Neuronal stem cell (in vitro differentiated cells): ENCODE measurements at regions not wholly inside any gene's neighbourhood (a gene's known extent, or its start where the extent isn't known, plus 50 kb on each side); places are given as distances from the start of the nearest gene placed in this dataset.
"Not testable (repeated sequence)": the region's sequence is repeated elsewhere in the genome, so short reads cannot be mapped to it uniquely, and the experiment has no call there.

Source experiments
- DNase-seq: peaks from one replicate; pipeline ENCODE4 v3.0.0-alpha.2; 2013; ENCODE audit warnings: low spot score
- H2AFZ ChIP-seq: one replicate; pipeline ENCODE4 v1.6.1; 2013; ENCODE audit warnings: mild to moderate bottlenecking, low read length, inconsistent platforms
- H2AK5ac ChIP-seq: 2 replicates; pipeline ENCODE4 v1.6.1; 2013; ENCODE audit warnings: low read depth, mild to moderate bottlenecking, inconsistent platforms, low read length, moderate library complexity, mixed read lengths
- H2BK120ac ChIP-seq: 2 replicates; pipeline ENCODE4 v1.6.1; 2013; ENCODE audit warnings: low read depth, mild to moderate bottlenecking, inconsistent platforms, low read length, moderate library complexity, mixed read lengths
- H2BK12ac ChIP-seq: one replicate; pipeline ENCODE4 v1.6.1; 2013; ENCODE audit warnings: low read length, inconsistent platforms
- H2BK15ac ChIP-seq: 2 replicates; pipeline ENCODE4 v1.6.1; 2013; ENCODE audit warnings: mild to moderate bottlenecking, low read length, inconsistent platforms, mixed read lengths
- H2BK5ac ChIP-seq: one replicate; pipeline ENCODE4 v1.6.1; 2013; ENCODE audit warnings: inconsistent platforms, mild to moderate bottlenecking, low read length, moderate library complexity
- H3K14ac ChIP-seq: one replicate; pipeline ENCODE4 v1.6.1; 2013; ENCODE audit warnings: low read length, inconsistent platforms
- H3K18ac ChIP-seq: 2 replicates; pipeline ENCODE4 v1.6.1; 2013; ENCODE audit warnings: low read length, inconsistent platforms
- H3K23ac ChIP-seq: 2 replicates; pipeline ENCODE4 v1.6.1; 2013; ENCODE audit warnings: low read depth, mild to moderate bottlenecking, mixed read lengths, low read length, inconsistent platforms; ENCODE audit not compliant: poor library complexity
- H3K27ac ChIP-seq: replicated peaks from 3 replicates; pipeline ENCODE4 v1.5.1; 2013; ENCODE audit warnings: low read length, inconsistent platforms
- H3K27me3 ChIP-seq, 3 experiments: 2 replicates each; pipeline ENCODE4 v1.6.1; 2013; ENCODE audit warnings: low read length in 3 of 3, mild to moderate bottlenecking in 2 of 3, inconsistent platforms in 1 of 3, low read depth in 1 of 3, mixed read lengths in 1 of 3, moderate library complexity in 1 of 3; ENCODE audit not compliant: control insufficient read depth in 3 of 3, insufficient read depth in 3 of 3
- H3K36me3 ChIP-seq, 2 donors: replicated peaks in 1 of 2; 2 replicates each; pipeline ENCODE4 v1.6.1; 2013; ENCODE audit warnings: low read length in 2 of 2; ENCODE audit not compliant: control insufficient read depth in 2 of 2, insufficient read depth in 2 of 2
- H3K4ac ChIP-seq: 2 replicates; pipeline ENCODE4 v1.6.1; 2013; ENCODE audit warnings: inconsistent platforms, mild to moderate bottlenecking, low read length, moderate library complexity
- H3K4me1 ChIP-seq, 2 donors: 1 replicate in 1 of 2; 2 replicates in 1 of 2; pipeline ENCODE4 v1.6.1; 2013; ENCODE audit warnings: low read length in 2 of 2, low read depth in 1 of 2; ENCODE audit not compliant: control insufficient read depth in 2 of 2, insufficient read depth in 1 of 2
- H3K4me2 ChIP-seq: one replicate; pipeline ENCODE4 v1.6.1; 2013; ENCODE audit warnings: mild to moderate bottlenecking, low read length, inconsistent platforms; ENCODE audit not compliant: insufficient read depth, poor library complexity, severe bottlenecking
- H3K4me3 ChIP-seq, 2 donors: 2 replicates each; pipeline ENCODE4 v1.5.1; 2013; ENCODE audit warnings: low read length in 2 of 2, mild to moderate bottlenecking in 2 of 2, inconsistent platforms in 1 of 2, moderate library complexity in 1 of 2
- H3K79me1 ChIP-seq: one replicate; pipeline ENCODE4 v1.6.1; 2013; ENCODE audit warnings: low read depth, mild to moderate bottlenecking, inconsistent platforms, low read length, moderate library complexity
- H3K9ac ChIP-seq: one replicate; pipeline ENCODE4 v1.6.1; 2013; ENCODE audit warnings: mild to moderate bottlenecking, low read depth, low read length, inconsistent platforms; ENCODE audit not compliant: poor library complexity
- H3K9me3 ChIP-seq, 2 donors: replicated peaks in 1 of 2; 2 replicates each; pipeline versions ENCODE3 to v1.6.1; 2013; ENCODE audit warnings: low read length in 2 of 2, mild to moderate bottlenecking in 2 of 2, inconsistent platforms in 1 of 2, low read depth in 1 of 2, mixed read lengths in 1 of 2, moderate library complexity in 1 of 2; ENCODE audit not compliant: control insufficient read depth in 2 of 2, insufficient read depth in 1 of 2
- H4K8ac ChIP-seq: one replicate; pipeline ENCODE4 v1.6.1; 2013; ENCODE audit warnings: low read depth, mild to moderate bottlenecking, inconsistent platforms, low read length, moderate library complexity
- H4K91ac ChIP-seq: one replicate; pipeline ENCODE4 v1.6.1; 2013; ENCODE audit warnings: low read length, low read depth, mild to moderate bottlenecking, inconsistent platforms; ENCODE audit not compliant: poor library complexity
- WGBS, 2 donors: extraction: QIAGEN DNeasy Blood & Tissue Kit; methylation state at CpG; one replicate each; pipeline ENCODE4 v1.1.7; 2013; ENCODE audit warnings: missing lambda C conversion rate in 2 of 2, mixed read lengths in 1 of 2; ENCODE audit not compliant: insufficient read length in 2 of 2, insufficient replicate concordance in 1 of 2; ENCODE audit errors: extremely low coverage in 2 of 2; 5-methylcytosine and 5-hydroxymethylcytosine counted together

DNA sequence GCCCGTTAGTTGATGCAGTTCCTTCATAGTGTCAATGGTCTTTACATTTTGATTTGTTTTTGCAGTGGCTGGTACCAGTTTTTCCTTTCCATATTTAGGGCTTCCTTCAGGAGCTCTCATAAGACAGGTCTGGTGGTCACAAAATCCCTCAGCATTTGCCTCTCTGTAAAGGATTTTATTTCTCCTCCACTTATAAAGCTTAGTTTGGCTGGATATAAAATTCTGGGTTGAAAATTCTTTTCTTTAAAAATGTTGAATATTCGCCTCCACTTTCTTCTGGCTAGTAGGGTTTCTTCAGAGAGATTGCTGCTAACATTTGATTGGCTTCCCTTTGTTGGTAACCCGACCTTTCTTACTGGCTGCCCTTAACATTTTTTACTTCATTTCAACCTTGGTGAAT lies 260.9 kb downstream of the FOXG1 start:
- WGBS, 2 donors = no CpG with 5 or more reads among the region's 3 CpGs
- H2BK15ac ChIP-seq, H3K4me3 ChIP-seq, H2BK12ac ChIP-seq, H3K27me3 ChIP-seq, H3K23ac ChIP-seq, H3K4me2 ChIP-seq, H2AK5ac ChIP-seq, H2BK5ac ChIP-seq, H3K79me1 ChIP-seq, H2AFZ ChIP-seq, H3K27ac ChIP-seq, H3K9ac ChIP-seq, H3K14ac ChIP-seq, DNase-seq, H2BK120ac ChIP-seq, H4K91ac ChIP-seq, H4K8ac ChIP-seq, H3K4ac ChIP-seq, H3K4me1 ChIP-seq, H3K36me3 ChIP-seq, H3K18ac ChIP-seq, H3K9me3 ChIP-seq: not testable (repeated sequence)

DNA sequence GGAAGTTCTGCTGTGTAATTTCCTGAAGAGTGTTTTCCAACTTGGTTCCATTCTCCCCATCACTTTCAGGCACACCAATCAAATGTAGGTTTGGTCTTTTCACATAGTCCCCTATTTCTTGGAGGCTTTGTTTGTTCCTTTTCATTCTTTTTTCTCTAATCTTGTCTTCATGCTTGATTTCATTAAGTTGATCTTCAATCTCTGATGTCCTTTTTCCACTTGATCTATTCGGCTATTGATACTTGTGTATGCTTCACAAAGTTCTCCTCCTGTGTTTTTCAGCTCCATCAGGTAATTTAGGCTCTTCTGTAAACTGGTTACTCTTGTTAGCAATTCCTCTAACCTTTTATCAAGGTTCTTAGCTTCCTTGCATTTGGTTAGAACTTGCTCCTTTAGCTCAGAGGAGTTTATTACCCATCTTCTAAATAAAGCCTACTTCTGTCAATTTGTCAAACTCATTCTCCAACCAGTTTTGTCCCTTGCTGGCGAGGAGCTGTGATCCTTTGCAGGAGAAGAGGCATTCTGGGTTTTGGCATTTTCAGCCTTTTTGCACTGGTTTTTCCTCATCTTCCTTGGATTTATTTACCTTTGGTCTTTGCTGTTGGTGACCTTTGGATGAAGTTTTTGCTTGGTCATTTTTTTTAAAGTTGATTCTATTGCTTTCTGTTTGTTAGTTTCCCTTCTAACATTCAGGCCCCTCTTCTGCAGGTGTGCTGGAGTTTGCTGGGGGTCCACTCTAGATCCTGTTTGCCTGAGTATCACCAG lies 261.5 kb downstream of the FOXG1 start:
- H2BK120ac ChIP-seq, H3K27me3 ChIP-seq, H3K14ac ChIP-seq, DNase-seq, H3K4me3 ChIP-seq, H3K23ac ChIP-seq, H3K79me1 ChIP-seq, H3K36me3 ChIP-seq, H3K4me2 ChIP-seq, H3K9ac ChIP-seq, H3K4ac ChIP-seq, H2BK5ac ChIP-seq, H3K9me3 ChIP-seq, H4K91ac ChIP-seq, H4K8ac ChIP-seq, H3K4me1 ChIP-seq, H2BK15ac ChIP-seq: not testable (repeated sequence)
- Histone ChIP-seq H3K18ac (peak overlapping the region; percentile 23), H3K27ac (peak overlapping the region; percentile 39), H2BK12ac (peak overlapping the region; percentile 14), H2AFZ (peak overlapping the region; percentile 78), H2AK5ac (peak overlapping the region; percentile 85)
- WGBS, 2 donors = no CpG with 5 or more reads among the region's 2 CpGs

DNA sequence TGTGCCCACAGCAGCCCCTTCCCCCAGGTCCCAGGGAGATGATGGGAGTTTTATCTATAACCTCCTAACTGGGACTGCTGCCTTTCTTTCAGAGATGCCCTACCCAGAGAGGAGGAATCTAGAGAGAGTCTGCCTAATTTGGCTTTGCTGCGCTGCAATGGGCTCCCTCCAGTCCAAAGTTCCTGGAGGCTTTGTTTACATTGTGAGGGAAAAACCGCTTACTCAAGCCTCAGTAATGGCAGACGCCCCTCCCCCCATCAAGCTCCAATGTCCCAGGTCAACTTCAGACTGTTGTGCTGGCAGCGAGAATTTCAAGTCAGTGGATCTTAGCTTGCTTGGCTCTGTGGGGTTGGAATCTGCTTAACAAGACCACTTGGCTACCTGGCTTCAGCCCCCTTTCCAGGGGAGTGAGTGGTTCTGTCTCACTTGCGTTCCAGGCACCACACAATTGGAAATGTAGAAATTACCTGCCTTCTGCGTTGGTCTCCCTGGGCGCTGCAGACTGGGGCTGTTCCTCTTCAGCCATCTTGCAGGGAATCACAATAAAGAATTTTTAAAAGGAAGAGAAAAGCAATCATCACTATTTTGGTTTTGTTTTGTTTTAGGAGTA lies 262.5 kb downstream of the FOXG1 start:
- Histone ChIP-seq H3K23ac (no peak overlapping the region), H3K4me2 (no peak overlapping the region), H2BK120ac (no peak overlapping the region), H2AK5ac (peak overlapping the region; percentile 85), H2AFZ (peak overlapping the region; percentile 78), H3K27me3 (no peaks in the 10 kb centered on the region), H4K91ac (no peak overlapping the region), H3K18ac (peak overlapping the region; percentile 20), H3K27ac (peak overlapping the region; percentile 39), H3K9me3 (no peaks in the 10 kb centered on the region), H2BK15ac (peak overlapping the region; percentile 62), H3K4ac (no peak overlapping the region), H4K8ac (no peak overlapping the region), H3K79me1 (no peaks in the 10 kb centered on the region), H3K36me3 (no peaks in the 10 kb centered on the region), H3K4me3 (no peak overlapping the region), H2BK12ac (no peak overlapping the region), H3K14ac (no peak overlapping the region), H2BK5ac (peak overlapping the region; percentile 43), H3K4me1 (peaks cover 0 to 7% of the 10 kb centered on the region in 2 donors), H3K9ac (no peak overlapping the region)
- DNase-seq = peak; percentile 29
- no CpG with 5 or more reads among the region's 7 CpGs for WGBS, 2 donors

DNA sequence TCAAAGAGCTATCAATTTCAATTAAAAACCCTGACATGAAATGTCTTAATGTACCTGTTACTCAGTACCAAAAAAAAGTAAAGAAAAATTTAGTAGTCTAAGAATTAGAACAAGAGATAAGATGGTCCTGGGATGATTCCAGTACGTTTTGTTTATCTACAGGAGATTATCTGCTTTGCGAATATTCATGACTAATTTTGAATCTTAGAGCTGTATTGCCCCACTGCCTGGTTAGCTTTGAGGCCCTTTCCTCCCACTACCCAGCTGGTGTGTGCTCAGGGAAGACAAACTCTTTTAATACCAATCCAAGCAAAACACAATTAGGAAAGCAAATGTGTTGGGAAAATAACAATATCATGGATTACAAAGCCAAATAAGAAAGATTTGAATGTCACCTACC lies 263.5 kb downstream of the FOXG1 start:
- no peaks in the 10 kb centered on the region for H3K27me3 ChIP-seq
- no peak overlapping the region for H4K8ac ChIP-seq
- no peak overlapping the region for H2BK120ac ChIP-seq
- no peak overlapping the region for H3K4me2 ChIP-seq
- H3K14ac ChIP-seq = no peak overlapping the region
- no peaks in the 10 kb centered on the region for H3K36me3 ChIP-seq
- H3K9ac ChIP-seq = no peak overlapping the region
- H2AFZ ChIP-seq = no peak overlapping the region
- H3K79me1 ChIP-seq = no peaks in the 10 kb centered on the region
- no peak overlapping the region for H3K23ac ChIP-seq
- no peak overlapping the region for H3K27ac ChIP-seq
- no CpG with 5 or more reads among the region's 2 CpGs for WGBS, 2 donors
- no peak overlapping the region for H2BK15ac ChIP-seq
- no peak overlapping the region for H3K4me3 ChIP-seq
- no peak overlapping the region for H3K18ac ChIP-seq
- H2BK5ac ChIP-seq = no peak overlapping the region
- no peak overlapping the region for H2AK5ac ChIP-seq
- no peaks in the 10 kb centered on the region for H3K9me3 ChIP-seq
- no peak overlapping the region for H3K4ac ChIP-seq
- H2BK12ac ChIP-seq = no peak overlapping the region
- no peak overlapping the region for H4K91ac ChIP-seq
- peaks cover 0 to 7% of the 10 kb centered on the region in 2 donors for H3K4me1 ChIP-seq
- no peak for DNase-seq
